GM18505 (cell line): ENCODE measurements at regions not wholly inside any gene's neighbourhood (a gene's known extent, or its start where the extent isn't known, plus 50 kb on each side); places are given as distances from the start of the nearest gene placed in this dataset.

ENCODE experiments used
- ATAC-seq: cut with Tn5 transposase; IDR thresholded peaks from one replicate; pipeline ENCODE4 v1.9.1; 2021; ENCODE audit not compliant: unreplicated experiment
- POLR2A ChIP-seq: IDR thresholded peaks from 4 replicates; pipeline ENCODE4 v1.6.1; 2011; ENCODE audit warnings: borderline replicate concordance; ENCODE audit not compliant: insufficient read depth, insufficient read length; ENCODE audit errors: extremely low read depth

DNA sequence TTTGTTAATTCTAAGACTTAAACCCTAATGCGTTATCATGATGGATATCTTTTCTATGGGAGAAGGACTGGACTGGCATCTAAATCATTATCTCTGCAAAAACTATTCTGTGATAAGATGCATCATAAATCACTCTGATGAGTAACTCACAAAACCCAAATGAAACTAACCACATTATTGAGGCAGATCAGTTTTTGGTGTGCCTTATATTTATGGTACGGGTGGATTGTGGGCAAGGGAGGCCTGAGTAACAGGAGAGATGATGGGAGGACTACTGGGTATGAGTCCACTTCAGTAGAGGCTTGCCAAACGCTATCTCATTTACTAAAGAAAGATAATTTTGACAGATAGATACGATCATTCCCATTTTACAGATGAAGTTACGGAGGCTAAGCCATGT is 66.4 kb upstream of the GUCY1A1 start:
- no peak for ATAC-seq

DNA sequence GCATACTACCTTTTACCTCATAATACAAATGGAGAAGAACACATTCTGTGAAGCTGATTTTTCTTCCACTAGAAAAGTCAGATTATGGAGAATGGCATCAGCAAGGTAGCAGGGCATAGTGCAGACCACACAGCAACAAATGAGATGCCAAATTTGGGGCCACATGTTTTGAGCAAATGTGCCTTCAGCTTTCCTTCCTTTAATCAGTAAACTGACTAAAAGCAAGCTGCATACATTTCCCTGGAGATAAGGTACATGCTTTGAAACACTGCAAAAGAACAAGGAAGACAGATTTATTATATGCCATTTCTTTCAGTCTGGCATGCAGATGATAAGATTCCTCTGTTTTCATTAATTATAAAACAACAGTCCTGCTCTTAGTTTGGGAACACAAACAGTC is 67.1 kb upstream of the GUCY1A1 start:
- TF ChIP-seq POLR2A = no peak
- ATAC-seq = no peak

More for the DNA sequence above, 66.4 kb upstream of the GUCY1A1 start:
- TF ChIP-seq POLR2A = no peak

DNA sequence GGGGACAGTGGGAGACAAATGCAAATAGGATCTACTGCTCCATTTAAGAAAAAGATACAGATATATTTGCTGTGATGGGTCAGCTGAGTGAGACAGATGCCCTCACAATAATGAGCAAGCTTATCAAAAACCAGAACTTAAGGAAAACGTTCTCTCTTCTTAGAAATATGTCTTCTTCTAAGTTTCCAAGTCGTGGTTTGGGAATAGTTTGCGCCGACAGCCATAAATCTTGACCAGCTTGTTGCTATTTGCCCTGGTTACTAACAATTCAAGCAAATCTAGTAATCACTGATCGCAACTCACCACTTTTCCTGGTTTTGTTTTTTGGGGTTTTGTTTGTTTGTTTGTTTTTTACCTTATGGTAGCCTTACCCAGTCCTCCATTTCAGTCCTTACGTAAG is 67.6 kb upstream of the GUCY1A1 start:
- ATAC-seq = no peak
- no peak for TF ChIP-seq POLR2A

DNA sequence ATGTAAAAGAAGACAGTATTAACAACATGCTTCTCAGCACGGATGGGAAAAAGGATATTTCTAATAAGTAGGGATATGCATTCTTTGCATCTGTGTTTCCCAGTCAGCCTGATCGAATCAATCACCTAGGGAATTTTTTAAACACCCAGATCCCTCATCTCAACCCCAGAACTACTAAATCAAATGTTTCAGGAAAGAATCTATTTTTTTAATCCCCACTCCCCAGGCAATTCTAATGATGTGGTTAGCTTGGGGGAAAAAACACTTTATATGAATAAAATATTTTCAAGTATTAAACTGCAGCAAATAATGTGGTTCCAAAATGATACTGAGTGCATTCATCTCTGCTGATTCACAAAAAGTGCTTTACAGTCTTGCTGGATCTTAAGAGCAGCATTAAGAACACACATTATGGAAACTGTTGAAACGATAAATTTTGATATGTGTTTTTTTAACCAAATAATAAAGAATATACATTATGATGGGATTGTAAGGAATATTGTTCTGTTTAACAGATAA is 68.7 kb upstream of the GUCY1A1 start:
- no peak for TF ChIP-seq POLR2A
- ATAC-seq = no peak

DNA sequence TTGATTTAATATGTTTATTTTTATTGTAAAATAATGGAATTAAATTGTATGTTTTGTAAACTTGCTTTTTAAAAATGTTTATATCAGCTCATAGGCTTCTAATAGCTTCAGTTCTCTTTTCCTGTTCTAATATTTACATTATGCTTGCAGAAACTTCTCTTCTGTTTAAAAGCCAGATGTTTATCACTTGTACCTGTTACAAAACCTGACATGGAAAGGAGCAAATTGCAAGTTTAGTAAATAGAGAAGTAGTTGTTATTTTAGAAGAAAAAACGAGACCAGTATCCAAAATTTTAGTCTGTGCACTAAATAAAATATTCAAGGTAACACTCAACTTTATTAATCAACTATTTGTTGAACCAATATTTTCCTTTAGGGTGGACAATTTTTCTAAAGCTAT is 69.4 kb upstream of the GUCY1A1 start:
- ATAC-seq = no peak
- no peak for TF ChIP-seq POLR2A

DNA sequence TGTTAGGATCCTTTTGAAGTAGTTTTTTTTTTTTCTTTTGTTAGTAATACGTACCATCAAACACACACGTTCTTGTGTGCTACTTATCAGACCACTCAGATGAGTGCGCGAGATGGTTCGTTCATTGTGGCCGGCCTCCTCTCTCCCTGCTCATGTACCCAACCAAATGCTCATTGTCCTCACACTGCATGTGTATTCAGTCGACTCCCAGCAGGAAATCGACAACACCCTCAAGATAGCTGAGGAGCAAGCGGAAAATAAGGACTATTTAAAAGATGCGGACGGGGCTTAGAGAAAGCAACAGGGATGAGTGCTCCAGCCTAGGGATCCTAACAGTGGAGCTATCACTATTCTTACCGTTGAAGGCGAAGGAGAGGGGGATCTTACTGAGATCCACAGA is 72.9 kb upstream of the GUCY1A1 start:
- no peak for TF ChIP-seq POLR2A
- ATAC-seq = no peak

DNA sequence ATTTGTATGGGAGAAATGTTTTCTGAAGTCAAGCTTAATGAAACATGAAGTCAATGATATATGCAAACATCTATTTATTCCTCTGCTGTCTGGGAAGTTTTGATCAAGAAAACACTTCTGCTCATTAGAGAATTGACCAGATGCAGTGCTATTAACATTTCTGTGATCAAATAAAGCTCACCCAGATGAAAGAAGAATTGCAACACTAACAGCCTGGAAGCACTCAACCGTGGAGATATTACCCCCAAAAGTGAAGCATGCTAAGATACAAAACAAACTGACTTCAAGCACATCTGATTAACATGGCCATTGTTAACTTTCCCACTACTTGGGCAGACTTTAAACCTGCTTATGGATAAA is 73.7 kb upstream of the GUCY1A1 start:
- no peak for ATAC-seq
- no peak for TF ChIP-seq POLR2A

DNA sequence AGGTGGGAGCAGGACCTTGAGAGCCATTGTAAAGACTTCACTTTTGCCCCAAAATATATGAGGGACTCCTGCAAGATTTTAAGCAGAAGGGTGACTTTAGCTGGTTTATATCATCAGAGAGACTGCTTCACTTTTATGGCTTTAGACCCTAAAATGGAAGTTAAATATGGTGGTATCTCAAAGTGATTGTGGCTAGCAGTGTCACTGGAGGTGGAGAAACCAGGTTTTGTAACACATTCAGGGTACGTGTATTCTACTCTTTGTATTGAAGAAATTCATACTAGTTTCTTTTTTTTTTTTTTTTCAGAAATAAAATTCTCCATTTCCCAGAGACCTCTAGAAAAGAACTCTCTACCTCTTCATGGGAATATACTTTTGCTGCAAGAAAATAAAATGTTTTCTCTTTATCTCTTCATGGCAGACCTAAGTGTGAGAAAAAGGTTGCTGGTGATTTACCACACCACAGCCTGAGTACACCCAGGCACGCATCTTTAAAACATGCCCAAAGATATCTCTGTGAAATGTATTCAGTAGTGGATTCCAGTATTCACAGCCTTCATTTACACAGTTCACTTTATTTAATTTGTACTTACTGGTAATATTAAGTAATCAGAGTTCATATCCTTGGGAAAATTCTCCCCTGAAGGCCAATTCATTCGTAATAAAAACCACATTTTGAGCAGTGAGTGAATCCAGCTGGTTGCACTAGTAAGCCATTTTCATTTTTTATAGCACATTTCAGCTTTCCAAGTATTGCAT is 74.3 kb upstream of the GUCY1A1 start:
- ATAC-seq = no peak
- TF ChIP-seq POLR2A = no peak

DNA sequence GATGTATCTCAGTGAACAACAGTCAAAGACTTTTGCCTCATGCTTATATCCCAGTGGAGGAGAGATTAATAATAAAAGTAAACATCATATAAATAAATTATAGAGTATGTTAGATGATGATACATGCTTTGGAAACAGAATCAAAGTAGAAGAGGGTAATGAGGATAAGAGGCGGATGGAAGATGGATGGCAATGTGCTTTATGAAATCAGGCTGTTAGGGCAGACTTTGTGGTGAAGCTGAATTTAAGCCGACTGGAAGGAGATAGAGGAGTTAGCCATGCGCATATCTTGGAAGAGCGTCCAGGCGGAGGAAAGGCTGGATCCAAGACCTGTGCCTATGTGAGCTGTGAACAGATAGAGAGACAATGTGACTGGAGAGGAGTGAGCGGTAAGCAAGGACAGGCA is 74.9 kb upstream of the GUCY1A1 start:
- TF ChIP-seq POLR2A = no peak
- ATAC-seq = no peak

DNA sequence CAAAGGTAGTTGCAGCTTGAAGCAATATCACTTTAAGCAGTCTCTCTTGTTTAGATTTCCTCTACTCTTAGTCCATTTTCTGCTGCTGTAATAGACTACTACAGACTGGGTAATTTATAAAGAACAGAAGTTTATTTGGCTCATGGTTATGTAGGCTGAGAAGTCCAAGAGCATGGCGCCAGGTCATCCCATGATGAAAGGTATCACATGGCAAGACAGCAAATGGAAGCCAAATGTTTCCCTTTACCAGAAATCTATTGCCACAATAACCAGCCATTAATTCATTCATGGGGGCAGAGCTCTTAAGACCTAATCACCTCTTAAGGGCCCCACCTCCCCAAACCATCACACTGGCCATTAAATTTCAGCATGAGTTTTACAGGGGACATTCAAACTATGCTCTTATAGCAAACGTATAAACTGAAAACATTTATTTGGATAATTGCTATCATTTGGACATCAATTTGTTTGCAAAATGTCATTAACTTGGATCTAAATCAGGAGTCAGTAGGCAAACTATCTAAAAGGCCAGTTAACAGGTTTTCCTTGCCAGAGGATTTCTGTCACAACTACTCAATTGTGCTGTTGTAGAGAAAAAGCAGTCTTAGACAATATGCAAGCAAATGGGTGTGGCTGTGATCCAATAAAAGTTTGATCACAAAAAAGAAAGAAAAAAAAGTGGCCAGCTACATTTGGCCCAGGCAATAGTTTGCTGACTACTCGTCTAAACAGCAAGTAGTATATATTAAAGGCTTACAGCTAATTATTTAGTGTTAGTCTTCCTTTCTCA is 75.7 kb upstream of the GUCY1A1 start:
- TF ChIP-seq POLR2A = no peak
- ATAC-seq = no peak

DNA sequence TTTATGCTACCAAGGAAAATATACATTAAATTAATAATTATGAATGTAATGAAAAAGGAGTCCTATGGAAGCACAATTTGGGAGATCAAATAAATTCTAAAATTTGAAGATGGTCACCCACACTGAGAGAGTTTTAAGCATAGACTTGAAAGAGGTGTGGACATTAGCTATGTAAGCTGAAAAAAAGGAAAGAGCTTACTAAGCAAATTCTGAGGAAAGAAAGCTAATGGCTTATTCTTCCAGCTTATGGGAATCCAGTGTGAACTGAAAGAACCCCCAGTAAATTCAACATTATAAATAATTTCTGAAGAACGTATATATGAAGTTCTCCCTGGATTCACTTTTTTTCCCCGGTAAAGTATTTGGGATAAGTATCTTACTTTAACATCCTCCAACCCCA is 78.2 kb upstream of the GUCY1A1 start:
- ATAC-seq = no peak
- TF ChIP-seq POLR2A = no peak

DNA sequence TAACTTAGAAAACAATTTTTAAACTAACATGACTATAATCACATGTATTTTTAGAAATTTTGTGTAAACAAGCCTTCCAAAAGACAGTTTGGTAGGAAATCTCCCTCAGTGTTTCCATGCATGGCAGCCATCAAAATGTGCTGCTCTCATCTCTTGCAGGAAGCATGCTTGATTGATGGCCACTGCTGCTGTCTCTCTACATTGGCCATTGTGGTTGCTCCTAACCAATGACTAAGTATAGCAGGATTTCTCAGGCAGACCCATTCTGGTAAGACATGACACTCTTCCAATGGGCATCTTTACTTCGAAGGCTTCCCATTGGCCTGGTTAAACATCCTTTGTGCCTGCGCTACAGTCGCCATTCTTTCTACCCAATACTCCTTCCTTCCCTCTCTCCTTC is 78.9 kb upstream of the GUCY1A1 start:
- no peak for ATAC-seq
- no peak for TF ChIP-seq POLR2A

DNA sequence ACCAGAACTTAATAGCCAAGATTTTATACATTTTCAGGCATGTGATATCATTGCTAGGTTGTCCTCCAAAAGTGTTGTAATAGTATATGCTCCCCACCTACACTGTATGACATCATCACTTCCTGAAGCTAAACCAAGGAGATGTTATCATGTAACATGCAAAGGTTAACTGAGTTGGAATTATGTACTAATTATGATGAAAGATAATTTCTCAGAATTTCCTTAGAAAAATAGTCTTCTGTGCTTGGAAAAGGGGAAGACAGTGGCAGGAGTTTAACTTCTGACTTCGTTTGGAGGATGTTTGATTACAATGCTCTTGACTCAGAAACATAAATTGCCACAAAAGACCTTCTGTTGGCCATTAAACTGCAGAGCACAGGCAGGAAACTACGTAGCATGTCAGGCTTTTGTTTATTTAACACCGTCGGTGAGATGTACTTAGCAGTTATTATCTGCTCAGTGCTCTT is 83.6 kb upstream of the GUCY1A1 start:
- no peak for ATAC-seq
- TF ChIP-seq POLR2A = no peak

DNA sequence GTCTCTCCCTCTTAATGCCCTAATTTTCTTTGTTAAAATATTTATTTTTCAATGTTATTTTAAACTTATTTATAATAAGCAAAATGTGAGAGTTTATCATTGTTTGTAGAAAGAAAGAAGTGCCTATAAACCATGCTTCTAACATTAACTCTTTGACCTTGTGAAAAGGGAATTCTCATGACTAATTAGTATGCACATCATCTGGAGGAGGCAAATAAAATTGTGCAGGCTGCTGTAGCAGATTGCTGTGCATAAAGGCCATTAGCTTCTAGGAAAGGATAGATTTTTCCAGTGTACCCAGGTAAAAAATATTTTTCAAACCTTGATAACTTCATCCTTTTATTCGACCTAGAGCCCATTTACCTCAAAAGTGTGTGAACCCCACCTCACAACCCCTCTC is 84.6 kb upstream of the GUCY1A1 start:
- TF ChIP-seq POLR2A = no peak
- no peak for ATAC-seq
